RWPE1 (cell line): ENCODE measurements at regions not wholly inside any gene's neighbourhood (a gene's known extent, or its start where the extent isn't known, plus 50 kb on each side); places are given as distances from the start of the nearest gene placed in this dataset.
A peak's percentile ranks its signal among the peaks of the same experiment; 100 is the strongest.

Experiments
- CTCF ChIA-PET: fragments of 350-600 bp; sonication (Branson Sonifier 250); formaldehyde crosslinking; extraction: SDS; loops from one replicate; lab custom pipeline; 2021; lab: Yijun Ruan, JAX
- POLR2A ChIA-PET: fragments of 400-600 bp; formaldehyde crosslinking; extraction: SDS; loops from one replicate; lab custom pipeline; 2020; ENCODE audit warnings: antibody characterized with exemption; ENCODE audit not compliant: low non-redundant PET; lab: Yijun Ruan, JAX
- DNase-seq: peaks from one replicate; pipeline ENCODE4 v3.0.0; 2012; ENCODE audit warnings: low spot score
- H3K27ac ChIP-seq: fragments of 450-650 bp; 2 replicates; pipeline ENCODE4 v1.5.1; 2017
- TF ChIP-seq, protein P1 (sequence below): fragments of 450-650 bp; conservative IDR thresholded peaks from 2 replicates; pipeline ENCODE4 v1.5.1; 2017; ENCODE audit warnings: low read depth, mild to moderate bottlenecking

DNA sequence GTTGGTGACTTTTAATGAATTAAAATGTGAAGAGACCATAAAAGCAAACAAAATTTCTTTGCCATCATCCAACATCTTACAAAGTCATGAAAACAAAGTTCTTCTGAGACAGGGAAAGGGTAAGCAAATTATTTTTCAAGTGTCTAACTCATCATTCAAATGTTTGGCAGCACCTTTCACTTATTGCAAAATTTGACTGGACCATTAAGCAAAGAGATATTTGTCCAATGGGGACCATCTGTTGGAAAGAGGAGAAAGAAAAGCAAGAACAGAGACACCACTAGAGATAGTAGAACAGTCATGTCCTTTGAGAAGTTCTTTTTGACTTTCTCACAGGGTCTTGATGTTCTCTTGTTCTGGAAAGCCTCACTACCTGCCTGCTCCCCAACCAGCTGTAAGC, 330.1 kb downstream of the PAPSS1 start:
- TF ChIP-seq, protein P1, sequence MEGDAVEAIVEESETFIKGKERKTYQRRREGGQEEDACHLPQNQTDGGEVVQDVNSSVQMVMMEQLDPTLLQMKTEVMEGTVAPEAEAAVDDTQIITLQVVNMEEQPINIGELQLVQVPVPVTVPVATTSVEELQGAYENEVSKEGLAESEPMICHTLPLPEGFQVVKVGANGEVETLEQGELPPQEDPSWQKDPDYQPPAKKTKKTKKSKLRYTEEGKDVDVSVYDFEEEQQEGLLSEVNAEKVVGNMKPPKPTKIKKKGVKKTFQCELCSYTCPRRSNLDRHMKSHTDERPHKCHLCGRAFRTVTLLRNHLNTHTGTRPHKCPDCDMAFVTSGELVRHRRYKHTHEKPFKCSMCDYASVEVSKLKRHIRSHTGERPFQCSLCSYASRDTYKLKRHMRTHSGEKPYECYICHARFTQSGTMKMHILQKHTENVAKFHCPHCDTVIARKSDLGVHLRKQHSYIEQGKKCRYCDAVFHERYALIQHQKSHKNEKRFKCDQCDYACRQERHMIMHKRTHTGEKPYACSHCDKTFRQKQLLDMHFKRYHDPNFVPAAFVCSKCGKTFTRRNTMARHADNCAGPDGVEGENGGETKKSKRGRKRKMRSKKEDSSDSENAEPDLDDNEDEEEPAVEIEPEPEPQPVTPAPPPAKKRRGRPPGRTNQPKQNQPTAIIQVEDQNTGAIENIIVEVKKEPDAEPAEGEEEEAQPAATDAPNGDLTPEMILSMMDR, result no peak
- CTCF ChIA-PET, result no interaction called here
- DNase-seq, result no peak
- no peak overlapping the region for H3K27ac ChIP-seq
- POLR2A ChIA-PET, result no interaction called here

DNA sequence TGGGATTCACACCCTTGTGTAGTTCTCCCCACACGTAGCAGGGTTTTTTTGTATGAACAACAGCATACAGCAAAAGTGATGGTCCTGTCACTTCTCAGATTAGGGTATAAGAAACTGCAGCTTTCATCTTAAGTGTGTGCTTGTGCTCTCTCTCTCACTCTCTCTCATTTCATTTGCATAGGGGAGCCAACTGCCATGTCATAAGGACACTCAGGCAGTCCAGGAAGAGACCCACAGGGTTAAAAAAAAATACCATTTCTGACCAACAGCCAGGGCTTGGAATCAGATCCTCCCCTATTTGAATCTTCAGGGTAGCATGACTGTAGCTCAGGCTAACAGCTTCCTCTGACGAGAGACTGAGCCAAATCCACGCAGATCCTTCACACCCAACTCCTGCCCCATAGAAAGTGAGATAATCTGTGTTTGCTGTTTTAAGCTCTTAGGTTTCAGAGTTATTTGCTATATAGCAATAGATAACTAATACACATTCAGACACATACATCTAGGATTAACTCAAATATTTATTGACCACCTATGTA, 331.2 kb downstream of the PAPSS1 start:
- no peak for DNase-seq
- TF ChIP-seq, protein P1, result no peak
- no peak overlapping the region for H3K27ac ChIP-seq
- CTCF ChIA-PET, result no interaction called here
- POLR2A ChIA-PET, result no interaction called here

DNA sequence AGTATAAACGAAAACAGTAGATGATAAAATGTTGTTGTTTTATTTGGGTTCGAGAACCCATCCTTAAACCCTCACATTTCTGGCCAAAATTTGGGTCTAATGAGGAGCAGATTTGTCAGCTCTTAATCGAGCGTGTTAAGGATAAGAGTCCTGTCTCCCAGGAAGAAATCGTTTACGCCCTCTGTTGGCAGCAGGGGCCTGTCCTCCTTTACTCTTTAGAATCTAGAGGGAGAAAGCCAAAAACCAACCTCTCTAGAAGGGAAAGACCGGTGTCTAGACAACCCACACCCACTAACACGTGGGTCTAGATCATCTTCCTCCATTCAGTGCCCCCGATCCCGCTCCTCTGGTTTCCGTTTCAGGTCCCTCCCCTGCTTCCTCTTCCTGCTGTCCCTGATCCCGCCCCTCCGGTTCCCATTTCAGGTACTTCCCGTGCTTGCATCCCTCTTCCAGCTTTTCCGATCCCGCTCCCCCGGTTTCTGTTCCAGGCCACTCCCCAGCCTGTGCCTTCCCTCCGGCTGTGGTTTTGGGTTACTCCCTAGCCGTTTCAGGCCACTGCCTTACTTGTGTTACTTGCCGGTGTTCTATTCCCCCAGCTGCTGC, 339.1 kb downstream of the PAPSS1 start:
- TF ChIP-seq, protein P1, result no peak
- ChIA-PET CTCF (no interaction called here), POLR2A (no interaction called here)
- H3K27ac ChIP-seq, result no peak overlapping the region
- DNase-seq, result no peak

DNA sequence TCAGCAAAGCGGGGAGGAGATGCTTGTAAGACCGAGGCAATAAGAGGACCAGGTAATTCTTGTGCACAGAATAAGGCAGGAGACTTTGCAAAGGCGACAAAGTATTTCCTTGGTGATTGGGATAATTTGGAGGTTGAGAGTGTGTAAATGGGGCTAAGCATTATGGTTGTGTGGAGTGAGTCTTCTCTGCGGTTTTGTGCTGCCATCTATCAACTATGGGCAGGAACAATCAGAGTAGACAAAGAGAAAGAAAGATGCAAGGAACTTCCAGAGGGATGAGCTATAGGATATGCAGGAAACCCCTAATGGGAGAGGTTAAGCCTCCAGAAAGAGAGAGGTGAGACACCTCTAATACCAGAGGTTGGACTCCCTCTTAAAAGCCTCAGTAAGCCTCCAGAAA, 339.8 kb downstream of the PAPSS1 start:
- POLR2A ChIA-PET, result no interaction called here
- DNase-seq, result no peak
- H3K27ac ChIP-seq, result no peak overlapping the region
- TF ChIP-seq, protein P1, result no peak
- CTCF ChIA-PET, result interaction anchor here (0.6 kb wide), 1 partner anchor 121 kb away, joined by 3 read pairs; no protein-coding TSS in a partner anchor

DNA sequence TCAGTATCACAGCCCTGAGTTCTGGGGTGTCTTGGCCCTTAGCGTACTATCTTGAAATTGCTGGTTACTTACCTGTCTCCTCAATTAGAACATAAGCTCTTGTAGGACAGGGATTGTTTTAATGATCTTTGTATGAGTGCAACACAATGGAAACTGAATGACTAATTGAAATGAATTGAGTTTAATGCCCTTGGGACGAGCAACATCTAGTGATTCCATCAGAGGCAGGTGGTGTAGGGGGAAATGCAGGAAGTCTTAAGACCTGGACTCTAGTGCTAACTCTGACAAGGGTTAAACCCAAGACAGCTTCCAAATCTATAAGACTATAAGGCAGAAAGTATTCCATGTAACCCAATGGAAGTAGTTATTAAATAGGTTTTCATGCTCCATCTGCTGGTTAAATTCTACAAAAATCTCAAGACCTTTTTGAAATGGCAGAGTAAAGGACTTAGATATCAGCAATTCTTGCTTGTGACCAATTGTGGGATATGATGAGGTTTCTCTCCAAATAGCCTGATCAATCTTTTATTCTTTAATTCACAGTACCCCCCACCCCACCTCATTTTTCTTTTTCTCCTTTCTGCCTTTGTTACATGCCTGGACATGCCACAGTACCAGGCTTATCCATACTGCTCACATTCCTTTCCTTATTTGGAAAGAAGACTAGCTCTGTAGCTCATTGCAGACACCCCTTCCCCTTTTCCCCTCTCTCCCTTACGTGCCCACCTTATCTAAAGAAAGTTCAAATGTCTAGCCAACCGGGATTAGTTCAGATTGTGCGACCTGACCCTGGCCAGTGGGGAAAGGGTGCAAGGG, 340.8 kb downstream of the PAPSS1 start:
- POLR2A ChIA-PET, result no interaction called here
- TF ChIP-seq, protein P1, result no peak
- peak; percentile 40 for DNase-seq

DNA sequence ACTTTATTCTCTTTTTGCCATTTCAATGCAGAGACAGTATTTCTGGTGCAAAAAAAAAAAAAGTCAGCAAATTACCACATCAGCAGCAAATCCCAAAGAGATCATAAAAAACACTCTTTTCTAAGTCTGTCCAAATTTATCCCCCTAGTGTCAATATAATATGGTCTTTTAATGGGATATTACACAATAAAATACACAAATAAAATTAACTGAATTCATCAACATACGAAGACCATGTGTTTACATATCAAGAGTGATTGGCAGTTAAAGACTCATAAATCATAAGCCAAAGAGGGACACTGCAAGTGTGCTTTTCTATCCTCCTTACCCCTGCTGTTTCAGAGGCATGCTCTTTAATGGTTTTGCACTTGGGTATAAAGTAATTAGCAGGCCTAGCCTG, 340.2 kb upstream of the DKK2 start:
- DNase-seq, result no peak
- POLR2A ChIA-PET, result no interaction called here
- TF ChIP-seq, protein P1, result no peak
- no peak overlapping the region for H3K27ac ChIP-seq
- CTCF ChIA-PET, result no interaction called here

More for the DNA sequence above, 340.8 kb downstream of the PAPSS1 start:
- no peak overlapping the region for H3K27ac ChIP-seq
- CTCF ChIA-PET, result interaction anchor here (0.6 to 0.8 kb wide), 4 partner anchors 8 to 371 kb away, joined by 3 read pairs; no protein-coding TSS in a partner anchor
